LNCaP clone FGC (cell line): ENCODE measurements at regions not wholly inside any gene's neighbourhood (a gene's known extent, or its start where the extent isn't known, plus 50 kb on each side); places are given as distances from the start of the nearest gene placed in this dataset.
"Not testable (repeated sequence)": the region's sequence is repeated elsewhere in the genome, so short reads cannot be mapped to it uniquely, and the experiment has no call there.

Experiments used
- DNase-seq: peaks from one replicate; pipeline ENCODE4 v3.0.0-alpha.2; 2011; ENCODE audit warnings: low read depth
- H3K4me3 ChIP-seq: 2 replicates; pipeline ENCODE4 v1.5.1; 2011; ENCODE audit warnings: mild to moderate bottlenecking, low read depth, low read length, control low read depth
- CTCF ChIP-seq: IDR thresholded peaks from 2 replicates; pipeline ENCODE4 v1.5.1; 2012; ENCODE audit warnings: mild to moderate bottlenecking; ENCODE audit not compliant: control insufficient read depth, insufficient read depth; ENCODE audit errors: extremely low read depth

- no peak for DNase-seq
- TF ChIP-seq CTCF, result no peak
- no peak overlapping the region for H3K4me3 ChIP-seq
Observed at GRCh38 chr1:194870860-194871259, 1684.4 kb upstream of the B3GALT2 start.

GRCh38 chr1:194866153-194866552 lies 1679.7 kb upstream of the B3GALT2 start:
- DNase-seq, result no peak
- TF ChIP-seq CTCF, result no peak
- H3K4me3 ChIP-seq, result no peak overlapping the region

- no peak for DNase-seq
- no peak for TF ChIP-seq CTCF
- H3K4me3 ChIP-seq, result no peak overlapping the region
Observed at GRCh38 chr1:194865383-194865782, 1679.0 kb upstream of the B3GALT2 start.

- no peak overlapping the region for H3K4me3 ChIP-seq
- no peak for TF ChIP-seq CTCF
- no peak for DNase-seq
Observed at GRCh38 chr1:194862129-194862528, 1675.7 kb upstream of the B3GALT2 start.

- H3K4me3 ChIP-seq, result no peak overlapping the region
- TF ChIP-seq CTCF, result no peak
- no peak for DNase-seq
Observed at GRCh38 chr1:194860248-194861201, 1674.1 kb upstream of the B3GALT2 start.

- H3K4me3 ChIP-seq, DNase-seq: not testable (repeated sequence)
Observed at GRCh38 chr1:194859481-194860154, 1673.2 kb upstream of the B3GALT2 start.

- H3K4me3 ChIP-seq, DNase-seq: not testable (repeated sequence)
Observed at GRCh38 chr1:194858811-194859480, 1672.5 kb upstream of the B3GALT2 start.
